ENCODE measurements at regions not wholly inside any gene's neighbourhood (a gene's known extent, or its start where the extent isn't known, plus 50 kb on each side); places are given as distances from the start of the nearest gene placed in this dataset.
"Not testable (repeated sequence)": the region's sequence is repeated elsewhere in the genome, so short reads cannot be mapped to it uniquely, and the experiment has no call there.

- no peak for DNase-seq (ENCODE audit: low read depth in 3 of 3, low spot score in 2 of 3)
These were observed 432.8 kb downstream of the METTL4 start for GRCh38 chr18:2138552-2138951.

- no peak for DNase-seq (ENCODE audit: low read depth in 3 of 3, low spot score in 2 of 3)
These were observed 431.6 kb downstream of the METTL4 start for GRCh38 chr18:2139691-2140090.

- no peak for DNase-seq (ENCODE audit: low read depth in 3 of 3, low spot score in 2 of 3)
These were observed 427.7 kb downstream of the METTL4 start for GRCh38 chr18:2143636-2144035.

- DNase-seq (ENCODE audit: low read depth in 3 of 3, low spot score in 2 of 3), result no peak
These were observed 426.5 kb downstream of the METTL4 start for GRCh38 chr18:2144811-2145210.

- no peak for DNase-seq (ENCODE audit: low read depth in 3 of 3, low spot score in 2 of 3)
These were observed 425.2 kb downstream of the METTL4 start for GRCh38 chr18:2146092-2146491.

GRCh38 chr18:2146754-2147153 lies 424.6 kb downstream of the METTL4 start:
- no peak for DNase-seq (ENCODE audit: low read depth in 3 of 3, low spot score in 2 of 3)

GRCh38 chr18:2147476-2148230 lies 423.7 kb downstream of the METTL4 start:
- DNase-seq (ENCODE audit: low read depth in 3 of 3, low spot score in 2 of 3), result no peak

- no peak for DNase-seq (ENCODE audit: low read depth in 3 of 3, low spot score in 2 of 3)
These were observed 422.5 kb downstream of the METTL4 start for GRCh38 chr18:2148823-2149222.

- DNase-seq (ENCODE audit: low read depth in 3 of 3, low spot score in 2 of 3), result no peak
These were observed 420.7 kb downstream of the METTL4 start for GRCh38 chr18:2150566-2150965.

- no peak for DNase-seq (ENCODE audit: low read depth in 3 of 3, low spot score in 2 of 3)
These were observed 417.0 kb downstream of the METTL4 start for GRCh38 chr18:2154278-2154677.

GRCh38 chr18:2164644-2165550 lies 406.4 kb downstream of the METTL4 start:
- no peak for DNase-seq (ENCODE audit: low read depth in 3 of 3, low spot score in 2 of 3)

GRCh38 chr18:2166876-2167275 lies 404.4 kb downstream of the METTL4 start:
- DNase-seq (ENCODE audit: low read depth in 3 of 3, low spot score in 2 of 3), result not testable (repeated sequence)

GRCh38 chr18:2168022-2168421 lies 403.3 kb downstream of the METTL4 start:
- no peak for DNase-seq (ENCODE audit: low read depth in 3 of 3, low spot score in 2 of 3)

- no peak for DNase-seq (ENCODE audit: low read depth in 3 of 3, low spot score in 2 of 3)
These were observed 401.6 kb downstream of the METTL4 start for GRCh38 chr18:2169656-2170055.

GRCh38 chr18:2171840-2172625 lies 399.3 kb downstream of the METTL4 start:
- no peak for DNase-seq (ENCODE audit: low read depth in 3 of 3, low spot score in 2 of 3)

GRCh38 chr18:2172881-2173280 lies 398.4 kb downstream of the METTL4 start:
- no peak for DNase-seq (ENCODE audit: low read depth in 3 of 3, low spot score in 2 of 3)

- no peak for DNase-seq (ENCODE audit: low read depth in 3 of 3, low spot score in 2 of 3)
These were observed 397.8 kb downstream of the METTL4 start for GRCh38 chr18:2173486-2173885.

GRCh38 chr18:2178036-2178435 lies 393.3 kb downstream of the METTL4 start:
- DNase-seq (ENCODE audit: low read depth in 3 of 3, low spot score in 2 of 3), result no peak

- DNase-seq (ENCODE audit: low read depth in 3 of 3, low spot score in 2 of 3), result no peak
These were observed 391.7 kb downstream of the METTL4 start for GRCh38 chr18:2179498-2180183.

- no peak for DNase-seq (ENCODE audit: low read depth in 3 of 3, low spot score in 2 of 3)
These were observed 390.7 kb downstream of the METTL4 start for GRCh38 chr18:2180586-2180985.

GRCh38 chr18:2183432-2183831 lies 387.9 kb downstream of the METTL4 start:
- DNase-seq (ENCODE audit: low read depth in 3 of 3, low spot score in 2 of 3), result no peak
